ENCODE measurements at regions not wholly inside any gene's neighbourhood (a gene's known extent, or its start where the extent isn't known, plus 50 kb on each side); places are given as distances from the start of the nearest gene placed in this dataset.

DNA sequence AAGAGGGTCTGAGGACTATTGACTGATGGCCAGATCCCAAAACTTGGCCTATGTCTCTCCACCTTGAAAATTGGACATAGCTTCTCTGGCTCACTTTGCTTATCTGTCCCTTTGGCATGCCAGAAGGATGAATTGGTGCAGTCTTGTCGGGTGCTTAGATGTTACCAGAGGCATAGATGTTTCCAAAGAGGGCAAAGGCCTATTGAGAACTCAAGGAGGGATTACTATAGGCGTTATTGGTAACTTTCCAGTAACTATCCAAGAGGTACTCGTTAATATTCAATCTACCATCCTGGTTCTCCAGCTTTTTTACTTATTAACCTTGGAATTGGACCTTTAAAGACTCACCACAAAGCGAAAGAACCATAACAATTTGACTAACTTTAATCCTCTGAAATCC, 368.3 kb upstream of the ESRRG start:
- DNase-seq, result no peak

DNA sequence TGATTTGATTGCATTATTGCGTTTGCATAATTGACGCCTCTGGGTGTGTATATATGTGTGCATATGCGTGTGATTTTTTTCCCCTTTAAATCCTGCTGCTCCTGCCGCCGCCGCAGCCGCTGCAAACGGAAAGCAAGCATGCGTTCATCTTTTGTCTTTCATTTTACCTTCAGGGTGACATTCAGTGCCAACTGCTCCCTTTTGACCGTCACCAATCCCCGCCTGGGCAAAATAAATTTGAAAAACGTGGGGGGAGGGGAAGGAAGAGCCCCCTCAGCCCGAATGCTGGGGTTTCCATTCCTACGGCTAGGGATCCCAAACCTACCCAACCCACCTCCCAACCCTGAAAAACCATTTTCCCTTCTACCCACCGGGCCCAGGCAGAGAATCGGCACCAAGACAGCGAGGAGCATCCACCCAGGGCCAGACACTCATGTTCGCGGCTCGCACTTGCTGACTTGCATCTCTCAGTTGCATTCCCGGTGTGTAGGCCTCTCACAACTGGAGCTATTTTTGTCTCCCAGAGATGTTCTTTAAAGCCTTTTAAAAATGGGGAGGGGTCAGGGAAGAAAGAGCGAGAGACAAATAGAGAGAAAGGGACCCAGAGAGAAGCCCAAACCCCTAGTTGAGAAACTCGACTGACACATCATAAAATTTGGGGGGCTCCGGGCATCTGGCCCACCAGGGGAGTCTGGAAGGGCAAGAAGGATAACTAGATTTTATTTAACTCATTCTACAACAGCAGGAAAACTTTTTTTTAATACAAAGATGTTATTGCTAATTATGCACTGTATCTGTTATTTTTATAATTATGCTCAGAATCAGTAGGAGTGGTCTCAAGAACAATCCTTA, 367.1 kb upstream of the ESRRG start:
- DNase-seq, result peak in 22 of 56 donors; percentile 4 to 59 (median 30)

DNA sequence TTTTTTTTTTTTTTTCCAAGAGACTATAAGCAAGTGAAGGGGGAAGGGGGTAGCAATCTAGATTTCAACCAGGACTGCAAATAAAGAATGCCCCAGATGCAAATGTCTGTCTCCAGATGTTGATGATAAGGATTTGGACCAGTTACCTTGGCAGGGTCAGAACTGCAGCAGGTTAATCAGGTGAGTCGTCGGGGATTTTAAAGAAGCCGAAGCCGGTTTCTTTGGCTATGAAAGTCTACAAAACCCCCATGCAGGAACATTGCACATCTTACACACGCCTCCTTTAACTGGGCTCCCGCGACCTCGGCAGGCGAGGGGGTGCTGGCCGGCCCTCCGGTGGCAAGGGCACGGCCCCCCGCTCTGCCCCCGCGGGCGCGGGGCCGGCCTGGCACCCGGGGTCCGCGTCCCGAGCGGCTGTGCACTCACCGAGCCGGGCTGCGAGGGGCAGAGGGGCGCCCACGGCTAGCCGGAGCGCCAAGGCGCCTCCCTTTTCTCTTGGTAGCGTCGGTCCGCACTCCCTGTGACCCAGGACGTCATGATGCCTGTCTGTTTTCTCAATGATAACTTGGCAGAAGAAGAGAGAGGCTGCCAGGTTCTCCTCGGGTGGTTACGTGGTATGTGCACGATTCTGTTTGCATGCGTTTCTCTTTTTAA, 366.3 kb upstream of the ESRRG start:
- DNase-seq, result peak in 46 of 56 donors; percentile 8 to 84 (median 48)

DNA sequence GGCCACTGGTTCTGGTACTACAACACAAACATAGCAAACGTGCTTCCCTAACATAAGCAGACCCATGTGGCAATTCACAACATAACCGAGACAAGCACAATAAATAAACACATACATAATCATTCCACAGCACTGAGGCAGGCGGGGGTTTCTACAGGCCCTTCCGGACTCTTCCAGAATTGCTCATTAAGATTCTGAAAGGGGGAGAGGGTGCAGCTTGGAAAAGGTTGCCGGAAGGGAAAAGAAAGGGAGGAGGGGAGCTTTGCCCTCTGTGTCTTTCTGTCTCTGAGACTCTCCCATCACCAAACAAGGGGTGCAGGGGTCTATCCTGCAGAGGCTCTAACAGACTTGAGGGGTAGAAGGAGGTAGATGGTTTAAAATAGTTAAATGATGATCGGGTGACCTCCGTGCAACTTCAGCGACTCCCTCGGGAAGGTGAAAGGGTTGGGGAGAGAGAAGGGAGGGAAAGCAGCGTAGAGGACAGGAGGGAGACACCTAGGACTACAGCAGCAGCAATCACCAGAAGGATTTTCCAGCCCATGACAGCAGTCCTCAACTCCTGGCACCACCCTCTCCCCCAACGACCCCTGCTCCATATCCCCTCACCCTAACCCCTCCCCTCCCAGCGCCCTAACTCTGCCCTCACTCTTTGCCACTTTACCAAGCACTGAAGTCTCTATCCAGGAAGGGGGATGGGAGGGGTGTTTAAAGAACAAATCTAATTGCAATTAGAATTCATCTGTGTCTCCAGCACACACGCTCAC, 365.5 kb upstream of the ESRRG start:
- peak in 14 of 56 donors; percentile 4 to 72 (median 24) for DNase-seq

DNA sequence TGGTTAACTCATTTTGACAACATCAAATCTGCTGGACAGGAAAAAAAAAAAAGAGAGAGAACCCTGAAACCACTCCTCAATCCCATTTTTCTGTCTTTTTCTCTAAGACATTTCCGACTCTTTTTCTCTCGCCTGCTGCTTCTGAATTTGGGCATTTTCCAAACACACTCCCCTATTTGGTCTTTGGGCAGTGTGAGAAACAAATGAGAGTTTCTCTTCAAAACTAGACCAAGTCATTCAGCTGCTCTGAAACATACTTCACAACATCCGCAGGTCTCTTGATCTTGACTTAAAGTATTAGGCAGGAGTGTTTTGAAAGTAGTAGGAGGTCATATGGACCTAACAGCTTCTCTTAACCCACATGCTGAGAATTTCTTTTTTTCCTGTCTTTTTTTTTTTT, 364.8 kb upstream of the ESRRG start:
- no peak for DNase-seq

DNA sequence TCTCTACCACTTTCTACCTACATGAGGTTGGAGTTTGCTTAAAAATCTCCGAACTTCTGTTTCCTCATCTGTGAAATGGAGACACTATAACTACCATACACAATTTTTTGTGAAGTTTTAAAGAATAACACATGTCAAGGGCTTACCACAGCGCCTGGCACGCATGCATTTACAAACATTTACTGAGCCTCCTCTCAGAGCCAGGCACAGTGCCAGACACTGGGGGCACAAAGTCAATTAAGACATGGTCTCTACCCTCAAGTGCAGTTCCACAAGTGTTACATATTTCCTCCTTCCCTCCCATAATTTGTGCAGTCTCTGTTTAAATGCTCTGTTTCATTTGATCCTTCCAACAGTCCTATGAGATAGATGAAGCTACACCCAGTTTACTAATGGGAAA, 356.4 kb upstream of the ESRRG start:
- no peak for DNase-seq

DNA sequence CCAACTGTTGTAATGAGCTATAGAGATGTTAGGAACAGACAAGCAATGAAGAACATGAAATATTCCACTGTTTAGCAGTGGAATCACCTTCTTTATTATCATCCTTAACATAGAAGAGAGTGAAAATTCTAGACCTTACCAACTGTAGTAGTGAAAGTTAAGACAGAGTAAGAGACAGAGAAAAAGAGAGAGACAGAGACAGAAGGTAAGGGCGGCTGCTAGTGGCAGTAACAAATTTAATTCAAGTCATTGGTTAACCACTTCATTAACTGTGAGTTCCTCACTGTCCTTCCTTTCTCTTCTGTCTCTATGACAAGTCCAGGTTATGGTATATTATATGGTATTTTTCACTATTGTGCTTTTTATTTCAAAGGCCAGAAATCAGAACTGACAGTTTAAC, 355.7 kb upstream of the ESRRG start:
- DNase-seq, result no peak

DNA sequence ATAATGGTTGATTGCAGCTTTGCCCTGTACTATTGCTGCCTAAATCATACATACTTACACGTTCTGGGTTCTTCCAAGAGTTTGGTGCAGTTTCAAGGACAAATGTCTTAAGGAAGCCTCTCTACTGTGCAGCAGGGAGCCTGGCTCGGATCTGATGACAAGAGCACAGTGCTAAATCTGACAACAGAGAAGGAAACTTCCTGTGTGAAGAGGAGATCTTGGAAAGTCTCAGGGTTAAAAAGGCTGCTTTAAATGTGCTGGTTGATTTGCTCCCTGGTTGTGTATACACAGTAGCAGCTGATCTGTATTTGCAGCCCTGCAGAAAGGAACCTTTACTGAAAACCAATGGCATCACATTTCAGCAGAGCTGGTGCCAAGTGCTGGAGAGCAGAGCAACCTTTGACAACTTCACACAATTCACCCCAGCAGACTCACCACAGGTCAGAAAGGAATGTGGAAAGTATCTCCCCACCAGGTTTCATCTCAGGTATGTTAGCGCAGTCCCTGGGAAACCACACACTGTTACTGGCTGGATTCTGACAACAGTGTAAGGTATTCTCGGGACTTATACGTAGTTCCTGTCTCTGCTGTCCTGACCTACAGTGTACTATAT, 355.0 kb upstream of the ESRRG start:
- DNase-seq, result peak in 11 of 56 donors; percentile 3 to 47 (median 14)

DNA sequence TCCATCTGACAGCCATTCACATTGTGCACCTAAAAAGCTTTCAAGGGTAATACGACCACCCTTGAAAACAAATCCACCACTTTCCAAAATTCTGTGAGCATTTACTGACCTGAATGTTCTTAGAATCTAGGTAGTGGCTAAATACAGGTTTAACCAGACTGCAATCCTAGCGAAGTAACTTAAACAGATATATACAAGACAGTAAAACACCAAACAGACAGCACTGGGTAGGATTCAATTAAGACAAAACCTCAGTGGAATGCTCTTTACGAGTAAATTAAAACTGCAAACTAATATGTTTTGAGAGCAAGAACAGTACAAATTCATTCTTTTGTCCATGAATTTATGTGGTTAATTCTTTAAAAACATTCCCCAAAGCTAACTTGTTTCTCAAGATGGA, 354.2 kb upstream of the ESRRG start:
- no peak for DNase-seq

DNA sequence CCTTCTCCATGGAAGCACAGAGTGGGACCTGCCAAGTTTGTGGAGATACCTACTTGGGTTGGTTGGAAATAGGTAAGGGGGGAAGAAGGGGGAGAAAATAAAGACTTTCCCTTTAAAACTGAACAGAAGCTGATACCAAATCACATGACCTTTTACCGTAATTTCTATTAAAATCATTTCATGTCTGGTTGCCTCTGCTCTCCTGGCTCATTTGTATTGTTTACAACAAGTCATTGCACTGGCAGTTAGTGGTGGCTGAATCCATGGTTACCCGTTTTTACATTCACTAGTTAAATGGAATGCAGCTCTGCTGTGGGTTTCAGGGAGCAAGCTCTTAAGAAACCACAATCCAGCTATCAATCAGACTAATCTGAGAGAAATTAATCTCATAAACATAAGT, 353.7 kb upstream of the ESRRG start:
- DNase-seq, result peak in 3 of 56 donors; percentile 2 to 16 (median 13)

DNA sequence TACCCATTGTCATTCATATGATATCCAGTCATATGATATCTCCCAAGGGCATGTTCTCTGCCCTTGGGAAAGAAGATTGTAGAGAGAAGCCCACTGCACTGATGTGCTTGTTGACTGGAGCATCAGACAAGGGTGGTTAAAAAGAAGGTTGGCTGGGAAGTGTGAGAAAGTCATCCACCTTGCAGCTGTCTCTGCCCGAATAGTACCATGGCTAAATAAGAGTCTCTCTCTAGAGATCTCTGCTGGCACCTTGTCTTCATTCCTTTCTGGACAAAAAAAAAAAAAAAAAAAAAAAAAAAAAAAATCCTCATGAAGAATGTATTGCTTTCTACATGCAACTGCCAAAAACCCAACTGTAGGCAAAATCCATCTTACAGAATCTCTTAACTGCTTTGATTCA, 349.7 kb upstream of the ESRRG start:
- DNase-seq, result no peak

DNA sequence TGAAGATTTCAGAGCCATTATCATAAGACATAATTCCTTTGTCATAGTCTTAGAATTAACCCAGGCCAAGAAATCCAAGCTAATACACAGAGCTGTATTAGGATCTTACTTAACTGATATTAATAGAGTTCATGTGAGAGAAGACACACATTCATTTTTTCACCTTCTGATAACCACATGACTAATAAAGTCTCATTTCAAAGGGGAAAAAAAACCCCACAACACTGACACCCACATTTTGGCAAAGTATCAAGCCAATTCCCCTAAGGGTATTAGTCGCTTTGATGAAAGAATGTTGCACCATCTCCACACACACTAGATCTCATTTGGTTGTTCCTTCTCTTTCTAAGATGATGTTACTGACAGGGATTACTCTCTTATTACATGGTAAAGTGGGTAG, 344.4 kb upstream of the ESRRG start:
- DNase-seq, result no peak

DNA sequence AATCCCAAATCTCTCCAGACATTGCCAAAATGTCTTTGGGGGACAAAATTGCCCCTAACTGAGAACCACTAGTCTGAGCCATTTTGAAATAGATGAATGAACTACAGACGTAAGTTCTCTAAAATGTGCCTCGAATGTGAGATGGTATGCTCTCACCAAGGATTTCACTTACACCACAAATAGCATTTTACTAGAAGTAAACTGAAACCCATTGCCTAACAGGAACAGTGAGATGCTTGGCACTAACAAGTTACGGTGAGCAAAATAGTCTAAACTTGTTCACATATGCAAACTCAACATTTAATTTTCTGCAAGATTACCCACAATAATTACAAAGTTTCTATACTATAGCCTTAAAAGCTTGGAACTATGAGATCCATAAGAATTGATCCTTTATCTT, 343.6 kb upstream of the ESRRG start:
- DNase-seq, result no peak

DNA sequence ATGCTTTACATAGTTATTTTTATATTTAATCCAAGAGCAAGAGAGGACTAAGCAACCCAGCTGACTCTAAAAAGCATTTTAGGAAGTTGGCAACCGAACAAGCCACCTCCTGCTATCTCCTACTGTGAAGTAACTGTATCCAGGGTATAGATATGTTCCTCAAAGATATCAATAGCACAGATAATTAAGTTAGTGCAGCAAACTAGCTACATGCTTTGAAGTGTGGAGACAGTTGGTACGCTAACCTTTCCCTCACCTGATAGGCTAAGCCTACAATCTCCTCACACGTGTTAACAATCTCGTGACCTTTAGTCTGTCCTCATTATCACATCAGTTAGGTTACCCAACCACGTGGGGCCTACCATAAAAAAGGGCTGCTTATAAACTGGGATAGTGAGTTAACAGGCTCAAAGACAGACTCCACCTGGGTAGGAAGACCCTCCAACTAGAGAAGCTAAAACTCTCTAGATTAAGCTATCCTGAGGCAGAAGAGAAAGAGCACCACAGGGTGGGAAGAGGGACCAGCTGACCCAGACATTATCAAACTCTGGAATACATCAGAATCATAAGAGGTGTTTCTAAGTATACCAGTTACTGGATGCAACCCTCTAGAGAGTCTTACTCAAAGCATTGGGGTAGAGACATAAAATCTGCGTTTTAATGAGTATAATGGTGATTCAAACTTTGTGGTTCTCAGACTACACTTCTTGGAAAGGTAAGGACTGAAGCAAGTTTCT, 340.1 kb upstream of the ESRRG start:
- DNase-seq, result no peak

DNA sequence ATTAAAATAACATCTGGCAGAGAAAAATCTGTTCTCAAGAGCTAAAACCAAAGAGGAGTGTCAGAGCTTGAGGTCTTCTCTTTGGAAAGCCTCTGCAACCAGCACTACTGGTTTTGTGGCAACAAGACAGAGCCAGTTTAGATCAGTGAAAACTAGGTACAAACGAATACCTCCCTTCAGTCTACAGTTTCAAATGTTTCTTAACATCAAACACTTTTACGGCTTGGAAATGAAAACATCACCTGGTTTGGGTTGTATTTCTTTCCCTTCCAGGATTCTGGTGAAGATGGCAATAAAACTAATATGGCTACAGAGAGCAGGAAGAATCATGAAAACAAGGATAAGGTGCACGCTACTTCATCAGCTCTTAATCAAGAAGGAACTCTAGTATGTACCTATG, 339.4 kb upstream of the ESRRG start:
- DNase-seq, result no peak

DNA sequence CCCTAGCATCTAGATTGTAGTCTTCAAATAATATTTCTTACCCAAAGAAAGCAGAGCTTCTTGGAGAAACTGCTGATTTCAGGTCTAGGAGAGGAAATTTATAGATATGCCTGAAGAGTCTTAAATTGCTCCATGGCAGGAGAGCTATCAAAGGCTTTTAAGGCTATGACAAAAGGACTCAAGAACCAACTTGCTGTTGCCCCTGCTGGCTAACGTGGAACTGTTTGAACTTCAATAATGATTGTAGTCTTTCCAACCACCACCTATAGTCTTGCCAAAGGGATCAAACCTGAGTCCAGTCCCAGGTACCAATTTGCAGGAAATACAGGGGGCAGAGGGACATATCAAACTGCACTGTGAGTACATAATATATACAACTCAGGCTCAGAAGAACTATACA, 336.2 kb upstream of the ESRRG start:
- DNase-seq, result no peak

DNA sequence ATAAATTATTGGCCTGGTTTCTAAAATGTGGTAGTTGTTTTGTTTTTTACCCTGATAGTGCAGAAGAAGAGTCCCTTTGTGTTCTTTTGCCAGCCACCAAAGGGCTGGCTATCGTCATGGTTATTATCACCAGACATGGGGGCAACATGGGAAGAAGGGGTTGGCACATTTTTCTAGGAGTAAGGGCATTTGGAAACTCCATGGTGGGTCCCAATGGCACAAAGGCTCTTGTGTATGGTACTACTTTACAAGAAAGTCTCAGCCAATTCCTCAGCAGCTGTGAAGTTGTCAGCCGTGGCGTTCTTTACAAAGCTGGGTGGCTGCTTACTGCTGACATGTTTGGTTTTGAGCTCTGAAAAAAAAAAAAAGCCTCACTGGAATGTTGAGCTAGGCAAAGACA, 330.4 kb upstream of the ESRRG start:
- DNase-seq, result peak in 1 of 56 donors; percentile 56

DNA sequence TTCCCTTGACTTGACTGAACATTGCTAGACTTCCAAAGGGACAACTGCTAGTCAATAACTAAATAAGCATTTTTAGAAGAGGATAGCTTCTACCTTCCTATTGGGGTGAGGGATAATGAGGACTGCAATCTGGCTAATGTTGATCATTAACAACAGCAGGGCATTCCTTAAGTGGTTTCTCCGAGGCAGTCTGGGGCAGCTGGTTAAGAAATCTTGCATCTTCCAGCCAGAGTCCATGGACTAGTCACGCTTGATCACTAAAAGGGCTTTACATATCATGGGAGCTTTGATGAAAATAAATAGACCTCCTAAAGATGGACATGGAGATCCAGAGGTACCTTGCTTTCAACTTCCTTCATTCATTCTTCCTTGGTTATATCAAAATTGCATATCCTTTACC, 329.4 kb upstream of the ESRRG start:
- DNase-seq, result no peak

DNA sequence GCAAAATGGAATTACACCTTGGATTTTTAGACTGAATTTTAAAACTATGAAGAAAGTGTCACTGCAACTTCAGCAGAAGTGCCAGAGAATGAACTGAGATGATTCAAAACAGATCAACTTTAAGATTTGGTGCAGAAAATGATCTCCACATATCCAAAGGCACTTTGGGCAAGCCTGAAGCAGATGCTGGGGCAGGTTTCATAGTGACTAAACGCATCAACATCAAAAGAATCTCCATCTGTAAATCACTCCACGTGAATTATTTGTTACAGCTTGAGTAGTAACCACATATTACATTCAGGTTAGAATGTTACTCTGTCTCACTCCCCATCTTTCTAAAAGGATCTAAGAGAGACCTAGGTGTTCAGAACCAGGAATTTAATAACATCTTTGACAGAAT, 329.0 kb upstream of the ESRRG start:
- DNase-seq, result no peak

DNA sequence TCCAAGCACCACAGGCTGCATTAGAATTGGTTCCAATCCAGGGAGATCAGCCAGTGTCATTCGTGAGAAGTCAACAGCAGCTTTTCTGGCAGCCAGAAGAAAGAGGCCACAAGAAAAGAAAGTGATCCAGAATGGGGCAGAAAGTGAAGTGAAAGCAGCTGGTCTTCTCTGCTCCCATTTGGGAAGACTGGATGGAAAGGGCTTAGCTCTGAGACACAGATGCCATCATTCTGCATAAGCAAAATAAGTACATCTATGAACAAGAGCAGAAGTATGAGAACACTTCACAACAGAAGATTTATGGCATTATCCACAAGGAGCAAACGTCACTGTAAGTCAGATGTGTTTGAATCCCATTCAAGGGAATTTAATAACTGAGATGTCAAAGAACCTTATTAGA, 326.5 kb upstream of the ESRRG start:
- DNase-seq, result no peak

DNA sequence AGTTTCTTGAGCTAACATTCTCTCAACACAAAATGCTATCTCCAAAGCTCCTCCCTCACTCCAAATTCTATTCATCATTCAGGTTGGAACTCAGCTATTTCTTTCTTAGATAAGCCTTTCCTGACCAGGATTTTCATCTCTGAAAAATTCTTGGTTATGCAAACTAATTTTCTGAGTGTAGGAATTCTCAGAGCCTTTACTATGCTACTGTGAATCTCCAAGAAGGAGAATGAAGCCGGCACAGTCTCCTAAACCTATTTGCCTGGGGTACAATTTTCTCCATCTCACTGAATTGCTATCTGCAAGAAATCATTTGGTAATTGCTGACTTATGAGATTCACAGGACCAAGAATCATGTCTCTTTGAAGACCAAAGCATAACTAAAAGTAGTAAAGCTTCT, 325.9 kb upstream of the ESRRG start:
- no peak for DNase-seq

Data from amygdala (tissue), 56 donors.